ENCODE measurements at regions not wholly inside any gene's neighbourhood (a gene's known extent, or its start where the extent isn't known, plus 50 kb on each side); places are given as distances from the start of the nearest gene placed in this dataset.

DNA sequence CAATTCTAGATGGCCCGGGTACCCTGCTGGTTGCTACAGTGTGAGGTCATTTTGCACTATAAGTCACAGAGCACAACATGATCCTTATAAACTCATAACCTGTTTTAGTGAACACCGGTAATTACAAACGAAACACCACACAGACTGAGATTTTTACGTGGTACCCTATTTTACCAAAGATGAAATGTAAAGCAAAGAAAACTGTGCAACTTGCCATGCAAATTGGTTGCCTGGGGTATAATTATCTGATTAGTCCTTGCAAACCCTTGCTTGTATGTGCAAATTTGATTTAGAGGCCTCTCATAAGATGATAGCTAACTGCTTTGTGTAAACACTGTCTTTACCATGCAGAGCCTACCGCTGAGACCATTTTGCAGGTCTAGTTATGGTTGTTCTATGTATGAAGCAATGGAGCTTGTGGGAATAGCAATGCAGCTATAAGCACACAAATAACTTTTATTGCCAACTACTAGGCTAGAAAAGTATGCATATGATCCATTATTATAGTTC is 372.1 kb upstream of the FAR2 start:
- TF ChIP-seq, protein P1, sequence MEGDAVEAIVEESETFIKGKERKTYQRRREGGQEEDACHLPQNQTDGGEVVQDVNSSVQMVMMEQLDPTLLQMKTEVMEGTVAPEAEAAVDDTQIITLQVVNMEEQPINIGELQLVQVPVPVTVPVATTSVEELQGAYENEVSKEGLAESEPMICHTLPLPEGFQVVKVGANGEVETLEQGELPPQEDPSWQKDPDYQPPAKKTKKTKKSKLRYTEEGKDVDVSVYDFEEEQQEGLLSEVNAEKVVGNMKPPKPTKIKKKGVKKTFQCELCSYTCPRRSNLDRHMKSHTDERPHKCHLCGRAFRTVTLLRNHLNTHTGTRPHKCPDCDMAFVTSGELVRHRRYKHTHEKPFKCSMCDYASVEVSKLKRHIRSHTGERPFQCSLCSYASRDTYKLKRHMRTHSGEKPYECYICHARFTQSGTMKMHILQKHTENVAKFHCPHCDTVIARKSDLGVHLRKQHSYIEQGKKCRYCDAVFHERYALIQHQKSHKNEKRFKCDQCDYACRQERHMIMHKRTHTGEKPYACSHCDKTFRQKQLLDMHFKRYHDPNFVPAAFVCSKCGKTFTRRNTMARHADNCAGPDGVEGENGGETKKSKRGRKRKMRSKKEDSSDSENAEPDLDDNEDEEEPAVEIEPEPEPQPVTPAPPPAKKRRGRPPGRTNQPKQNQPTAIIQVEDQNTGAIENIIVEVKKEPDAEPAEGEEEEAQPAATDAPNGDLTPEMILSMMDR (IDR thresholded peaks at IDR 0.05; ENCODE audit: extremely low read depth, insufficient read depth, missing control alignments), result no peak
- DNase-seq (ENCODE audit: low spot score), result no peak
- in situ Hi-C loops (cut with MboI; ENCODE audit: low pct_unique_long_range_greater_than_20kb, low sequenced_read_pairs, unreplicated experiment), result no loop called here

DNA sequence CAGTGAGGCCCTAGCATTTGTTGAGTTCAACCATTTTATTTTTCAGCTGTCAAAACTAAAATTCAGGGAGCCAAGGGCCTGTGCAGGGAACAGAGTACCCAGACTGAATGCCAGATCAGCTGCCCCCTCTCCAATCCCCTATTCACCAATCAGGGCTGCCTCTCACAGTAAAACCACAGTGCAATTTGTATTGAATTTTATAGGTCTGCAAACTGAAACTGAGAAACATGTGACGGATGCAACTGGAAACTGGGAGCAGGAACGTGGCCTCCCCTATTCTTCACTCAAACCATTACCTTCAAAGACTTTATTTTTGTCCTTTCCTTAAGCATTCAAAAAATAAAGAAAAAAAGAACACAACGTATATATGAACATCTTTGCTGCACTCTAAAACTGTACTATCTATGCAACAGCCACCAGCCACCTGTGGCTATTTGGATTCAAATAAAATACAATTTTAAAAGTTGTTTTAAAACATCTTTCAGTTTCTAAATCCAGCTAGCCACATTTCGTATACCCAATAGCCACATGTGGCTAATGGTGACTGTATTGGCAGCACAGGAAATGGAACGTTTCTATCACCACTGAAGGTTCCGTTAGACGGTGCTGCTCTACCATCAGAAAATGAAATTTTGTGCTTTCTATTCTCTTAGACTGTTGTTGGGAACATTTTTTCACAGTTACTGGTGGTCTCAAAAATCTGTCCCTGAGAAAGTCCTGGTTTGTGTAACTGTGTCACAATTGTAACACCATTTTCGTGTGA is 371.3 kb upstream of the FAR2 start:
- DNase-seq (ENCODE audit: low spot score), result no peak
- TF ChIP-seq, protein P1 (IDR thresholded peaks at IDR 0.05; ENCODE audit: extremely low read depth, insufficient read depth, missing control alignments), result no peak
- in situ Hi-C loops (cut with MboI; ENCODE audit: low pct_unique_long_range_greater_than_20kb, low sequenced_read_pairs, unreplicated experiment), result no loop called here

DNA sequence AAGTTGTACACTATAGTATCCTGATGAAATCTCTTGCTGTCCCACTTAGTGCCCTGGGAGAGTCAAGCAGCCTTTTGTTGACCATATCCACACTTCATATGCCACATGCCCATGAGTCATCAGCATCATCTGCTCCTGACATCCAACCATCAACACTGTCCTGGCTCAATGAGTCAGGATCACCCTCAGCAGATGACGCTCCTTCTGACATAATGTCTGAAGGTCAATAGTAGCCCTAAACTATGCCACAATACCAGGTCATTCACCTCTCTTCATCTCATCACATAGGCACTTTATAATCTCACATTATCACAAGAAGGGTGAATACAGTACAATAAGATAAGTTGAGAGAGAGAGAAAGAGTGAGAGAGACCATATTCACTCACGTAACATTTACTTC is 369.0 kb upstream of the FAR2 start:
- DNase-seq (ENCODE audit: low spot score), result no peak
- in situ Hi-C loops (cut with MboI; ENCODE audit: low pct_unique_long_range_greater_than_20kb, low sequenced_read_pairs, unreplicated experiment), result no loop called here
- TF ChIP-seq, protein P1 (IDR thresholded peaks at IDR 0.05; ENCODE audit: extremely low read depth, insufficient read depth, missing control alignments), result no peak

DNA sequence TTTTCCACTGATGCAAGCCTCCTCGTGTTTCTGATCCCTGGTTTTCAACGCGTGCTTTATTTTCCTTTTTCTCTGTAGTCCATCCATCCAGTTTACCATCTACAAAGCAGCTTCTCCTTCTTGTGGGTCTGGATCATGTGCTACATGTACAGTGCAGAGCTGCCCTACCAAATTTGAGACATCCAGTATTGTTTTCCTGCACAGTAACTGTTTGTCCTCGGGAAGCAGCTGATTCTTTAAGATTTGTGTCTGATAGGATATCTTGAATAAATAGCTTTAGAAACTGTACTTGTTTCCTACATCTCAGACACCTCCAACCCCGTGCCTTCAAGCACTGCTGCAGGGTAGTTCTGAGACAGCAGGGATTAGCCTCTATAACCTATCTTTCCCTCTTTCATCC is 368.1 kb upstream of the FAR2 start:
- TF ChIP-seq, protein P1 (IDR thresholded peaks at IDR 0.05; ENCODE audit: extremely low read depth, insufficient read depth, missing control alignments), result no peak
- no peak for DNase-seq (ENCODE audit: low spot score)
- in situ Hi-C loops (cut with MboI; ENCODE audit: low pct_unique_long_range_greater_than_20kb, low sequenced_read_pairs, unreplicated experiment), result no loop called here

DNA sequence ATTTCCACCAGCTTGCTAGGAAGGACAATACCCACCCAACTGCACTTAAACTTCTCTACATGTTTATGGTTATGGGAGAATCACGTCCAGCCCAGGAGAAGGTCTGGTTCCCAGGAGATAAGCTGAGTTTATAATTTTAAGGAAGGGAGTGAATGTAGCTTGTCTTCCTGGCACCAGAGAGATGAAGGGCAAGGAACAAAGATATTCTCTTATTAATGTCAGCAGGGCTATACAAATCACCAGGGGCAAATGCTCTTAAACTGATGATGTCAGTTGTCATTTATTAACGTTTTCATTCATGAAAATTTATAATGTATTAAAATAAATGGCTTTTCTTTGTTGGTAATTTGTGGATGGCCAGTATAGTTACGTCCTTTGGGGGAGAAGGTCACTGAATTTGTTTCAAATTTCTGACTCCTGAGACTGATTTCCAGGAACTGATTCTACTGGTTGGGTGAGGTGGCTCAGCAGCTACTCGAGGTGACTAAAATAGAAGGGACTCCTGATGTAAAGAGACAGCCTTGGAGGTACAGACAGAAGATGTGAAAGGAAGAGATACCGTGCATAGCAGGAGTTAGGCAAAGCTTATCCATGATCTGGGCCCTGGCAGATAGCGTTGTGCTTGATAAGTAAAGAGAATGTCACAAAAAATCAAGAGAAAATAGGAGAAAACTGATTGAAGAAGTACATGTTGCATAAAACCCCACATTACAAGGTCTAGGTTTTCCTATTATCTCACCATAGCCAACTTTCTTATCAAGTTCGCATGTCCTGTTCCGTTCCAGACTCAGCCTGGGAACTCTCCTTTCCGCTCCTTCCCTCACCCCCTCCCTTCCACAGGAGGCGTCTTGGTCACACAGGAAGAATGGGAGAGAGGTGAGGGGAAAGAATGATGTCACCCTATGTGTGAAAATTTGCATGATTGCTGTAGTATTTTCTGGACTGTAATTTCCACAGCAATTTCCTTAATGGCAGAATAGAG is 367.1 kb upstream of the FAR2 start:
- in situ Hi-C loops (cut with MboI; ENCODE audit: low pct_unique_long_range_greater_than_20kb, low sequenced_read_pairs, unreplicated experiment), result no loop called here
- DNase-seq (ENCODE audit: low spot score), result no peak
- TF ChIP-seq, protein P1 (IDR thresholded peaks at IDR 0.05; ENCODE audit: extremely low read depth, insufficient read depth, missing control alignments), result no peak

DNA sequence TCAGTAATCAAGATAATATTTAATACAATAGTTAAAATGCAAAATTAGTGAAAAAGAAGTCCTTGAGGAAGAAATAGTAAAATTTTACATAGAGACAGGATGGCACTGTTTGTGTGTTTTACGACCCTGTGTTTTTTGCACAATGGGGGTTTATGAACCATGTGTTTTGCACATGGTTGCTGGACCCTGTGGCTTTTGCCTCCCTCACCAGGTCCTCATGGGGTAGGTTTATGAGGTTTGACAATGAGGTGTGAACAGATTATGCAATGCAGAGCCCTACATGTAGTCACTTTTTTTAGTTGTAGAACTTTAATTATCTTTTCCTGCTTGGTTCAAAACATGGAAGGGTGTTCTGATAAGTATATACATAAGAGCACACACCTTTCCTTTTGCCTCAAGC is 366.3 kb upstream of the FAR2 start:
- in situ Hi-C loops (cut with MboI; ENCODE audit: low pct_unique_long_range_greater_than_20kb, low sequenced_read_pairs, unreplicated experiment), result no loop called here
- no peak for DNase-seq (ENCODE audit: low spot score)
- TF ChIP-seq, protein P1 (IDR thresholded peaks at IDR 0.05; ENCODE audit: extremely low read depth, insufficient read depth, missing control alignments), result no peak

Measured in GM13977 (cell line).